ENCODE measurements at regions not wholly inside any gene's neighbourhood (a gene's known extent, or its start where the extent isn't known, plus 50 kb on each side); places are given as distances from the start of the nearest gene placed in this dataset.

GRCh38 chrX:122582280-122582974, 601.7 kb upstream of the GRIA3 start:
- H3K27ac ChIP-seq = no peak overlapping the region
- no peak for DNase-seq (ENCODE audit: low spot score)
- TF ChIP-seq, protein P1, sequence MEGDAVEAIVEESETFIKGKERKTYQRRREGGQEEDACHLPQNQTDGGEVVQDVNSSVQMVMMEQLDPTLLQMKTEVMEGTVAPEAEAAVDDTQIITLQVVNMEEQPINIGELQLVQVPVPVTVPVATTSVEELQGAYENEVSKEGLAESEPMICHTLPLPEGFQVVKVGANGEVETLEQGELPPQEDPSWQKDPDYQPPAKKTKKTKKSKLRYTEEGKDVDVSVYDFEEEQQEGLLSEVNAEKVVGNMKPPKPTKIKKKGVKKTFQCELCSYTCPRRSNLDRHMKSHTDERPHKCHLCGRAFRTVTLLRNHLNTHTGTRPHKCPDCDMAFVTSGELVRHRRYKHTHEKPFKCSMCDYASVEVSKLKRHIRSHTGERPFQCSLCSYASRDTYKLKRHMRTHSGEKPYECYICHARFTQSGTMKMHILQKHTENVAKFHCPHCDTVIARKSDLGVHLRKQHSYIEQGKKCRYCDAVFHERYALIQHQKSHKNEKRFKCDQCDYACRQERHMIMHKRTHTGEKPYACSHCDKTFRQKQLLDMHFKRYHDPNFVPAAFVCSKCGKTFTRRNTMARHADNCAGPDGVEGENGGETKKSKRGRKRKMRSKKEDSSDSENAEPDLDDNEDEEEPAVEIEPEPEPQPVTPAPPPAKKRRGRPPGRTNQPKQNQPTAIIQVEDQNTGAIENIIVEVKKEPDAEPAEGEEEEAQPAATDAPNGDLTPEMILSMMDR (IDR thresholded peaks at IDR 0.05) = no peak

DNA sequence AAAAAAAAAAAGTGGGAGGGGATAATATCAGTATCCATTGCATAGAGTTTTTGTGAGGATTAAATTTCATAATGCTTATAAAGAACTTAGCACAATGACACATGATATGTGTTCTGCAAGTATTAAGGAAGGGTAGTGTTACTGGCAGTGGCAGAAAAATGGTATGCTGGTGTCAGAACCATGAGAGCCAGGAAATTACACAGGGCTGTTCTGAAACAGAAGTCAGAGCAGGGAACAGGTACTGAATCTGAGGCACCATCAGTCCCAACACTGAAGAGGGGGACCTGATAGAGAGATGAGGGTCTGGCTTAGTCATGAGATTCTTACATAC, 601.1 kb upstream of the GRIA3 start:
- no peak overlapping the region for H3K27ac ChIP-seq
- TF ChIP-seq, protein P1 (IDR thresholded peaks at IDR 0.05) = no peak
- no peak overlapping the region for H3K4me3 ChIP-seq
- no peak for DNase-seq (ENCODE audit: low spot score)

More at GRCh38 chrX:122582280-122582974, 601.7 kb upstream of the GRIA3 start:
- no peak overlapping the region for H3K4me3 ChIP-seq

DNA sequence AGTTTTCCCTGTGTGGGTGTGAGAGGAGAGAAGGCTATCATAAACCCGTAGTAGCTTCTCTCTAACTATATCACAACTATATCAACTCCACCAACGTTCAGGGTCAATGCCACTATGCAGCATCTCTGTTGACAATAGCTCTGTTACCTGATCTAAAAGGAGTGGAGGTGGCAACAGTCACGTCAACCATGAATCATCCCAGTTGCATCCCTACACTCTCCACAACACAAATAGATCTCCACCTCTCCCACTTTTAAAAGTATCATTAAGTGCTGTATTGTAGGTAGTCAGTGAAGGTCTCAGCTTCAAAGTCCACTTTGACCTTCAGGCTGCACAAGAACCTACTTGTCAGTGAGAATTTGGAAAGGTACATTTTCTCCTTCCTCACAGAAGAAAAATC, 600.5 kb upstream of the GRIA3 start:
- no peak overlapping the region for H3K4me3 ChIP-seq
- no peak overlapping the region for H3K27ac ChIP-seq
- TF ChIP-seq, protein P1 (IDR thresholded peaks at IDR 0.05) = no peak
- no peak for DNase-seq (ENCODE audit: low spot score)

GRCh38 chrX:122584981-122585380, 599.1 kb upstream of the GRIA3 start:
- Histone ChIP-seq H3K27ac (no peak overlapping the region), H3K4me3 (no peak overlapping the region)
- DNase-seq (ENCODE audit: low spot score) = no peak
- TF ChIP-seq, protein P1 (IDR thresholded peaks at IDR 0.05) = no peak

DNA sequence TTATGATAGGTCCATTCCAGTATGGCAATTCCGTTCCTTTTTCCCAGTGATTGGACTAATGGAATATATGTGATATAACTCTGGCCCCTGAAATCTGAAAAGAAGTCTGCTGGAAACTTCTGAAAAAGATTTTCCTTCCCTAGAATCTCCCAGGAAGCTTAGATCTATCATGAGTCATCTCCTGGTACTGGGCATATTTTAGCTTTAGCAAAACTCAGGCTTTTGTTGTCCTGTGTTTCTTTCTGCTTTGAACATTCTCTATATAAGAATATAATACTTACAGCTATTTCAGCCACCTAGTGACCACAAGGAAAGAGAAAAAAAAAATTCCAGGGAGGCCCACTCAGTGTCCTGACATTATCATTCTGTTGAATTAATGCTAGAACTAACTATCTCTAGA, 597.2 kb upstream of the GRIA3 start:
- DNase-seq (ENCODE audit: low spot score) = no peak
- TF ChIP-seq, protein P1 (IDR thresholded peaks at IDR 0.05) = no peak

DNA sequence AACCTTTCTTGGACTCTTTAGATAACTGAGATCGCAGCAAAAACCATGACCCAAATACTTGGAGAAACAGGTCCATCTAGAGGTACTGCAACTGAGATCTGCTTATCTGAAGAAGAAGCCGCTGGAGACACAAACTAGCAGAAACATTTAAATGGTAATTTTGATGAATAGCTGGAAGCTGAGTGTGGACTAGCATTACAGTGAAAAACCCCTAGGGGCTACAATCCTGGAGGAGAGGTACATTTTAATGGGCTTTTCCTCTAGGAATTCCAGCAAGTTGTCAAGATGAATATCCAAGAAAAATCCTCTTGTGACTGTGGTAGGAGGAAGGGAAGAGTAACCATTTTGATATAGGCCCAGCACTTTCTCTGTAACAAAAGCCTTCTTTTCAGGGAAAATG, 592.5 kb upstream of the GRIA3 start:
- no peak for DNase-seq (ENCODE audit: low spot score)
- H3K27ac ChIP-seq = no peak overlapping the region
- TF ChIP-seq, protein P1 (IDR thresholded peaks at IDR 0.05) = no peak
- no peak overlapping the region for H3K4me3 ChIP-seq

More for the DNA sequence above, 597.2 kb upstream of the GRIA3 start:
- Histone ChIP-seq H3K4me3 (no peak overlapping the region), H3K27ac (no peak overlapping the region)

- H3K27ac ChIP-seq = no peak overlapping the region
- TF ChIP-seq, protein P1 (IDR thresholded peaks at IDR 0.05) = no peak
- H3K4me3 ChIP-seq = no peak overlapping the region
- DNase-seq (ENCODE audit: low spot score) = no peak
Observed at GRCh38 chrX:122596998-122597397, 587.1 kb upstream of the GRIA3 start.

Data from coronary artery (tissue), 2 donors.